ENCODE measurements at regions not wholly inside any gene's neighbourhood (a gene's known extent, or its start where the extent isn't known, plus 50 kb on each side); places are given as distances from the start of the nearest gene placed in this dataset.
"Not testable (repeated sequence)": the region's sequence is repeated elsewhere in the genome, so short reads cannot be mapped to it uniquely, and the experiment has no call there.

DNA sequence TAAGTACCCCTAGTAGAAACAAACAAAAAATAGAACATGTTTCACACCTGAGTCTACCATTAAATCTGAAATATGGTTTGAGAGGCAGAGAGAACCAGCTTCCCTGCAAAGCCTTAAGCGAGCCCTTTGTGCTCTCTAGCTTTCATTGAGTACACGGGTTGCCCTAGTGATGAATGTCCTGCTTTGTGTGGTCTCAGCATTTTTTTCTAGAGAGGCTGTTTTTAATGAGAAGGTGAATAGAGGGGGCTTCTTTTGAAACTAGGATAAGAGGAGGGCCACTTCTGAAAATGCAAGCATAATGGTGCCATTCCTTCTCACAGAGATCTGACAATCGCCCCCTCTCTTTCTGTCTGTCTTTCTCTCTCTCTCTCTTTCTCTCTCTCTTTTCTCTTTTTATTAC is 131.3 kb downstream of the MACIR start:
- no peak for DNase-seq (ENCODE audit: low spot score)
- WGBS, result 48% methylated on average over 3 of the region's 3 CpGs

DNA sequence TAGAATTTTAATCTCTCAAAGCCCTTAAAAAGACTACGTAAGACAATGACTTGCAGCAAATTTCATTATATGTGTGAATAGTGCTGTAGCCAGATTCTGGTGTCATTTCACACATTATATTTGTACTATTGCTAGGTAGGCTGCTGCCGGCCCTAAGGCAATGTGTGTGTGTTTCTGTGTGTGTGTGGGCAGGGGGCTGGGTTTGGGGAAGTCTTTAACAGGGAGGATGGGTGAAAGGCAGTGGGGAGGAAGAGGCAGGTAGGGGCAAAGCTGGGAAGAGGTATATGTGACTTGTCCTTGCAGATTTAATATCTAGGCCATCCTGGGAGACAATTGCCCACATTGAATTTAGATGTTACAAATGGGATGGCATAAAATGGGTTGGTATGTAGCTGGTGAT is 130.8 kb downstream of the MACIR start:
- H3K4me1 ChIP-seq (replicated peaks), result no peaks in the 10 kb centered on the region
- no peak overlapping the region for H3K4me3 ChIP-seq
- TF ChIP-seq POLR2A (IDR thresholded peaks at IDR 0.05) (no peak), POLR2AphosphoS5 (IDR thresholded peaks at IDR 0.05) (no peak)
- TF ChIP-seq, protein P1, sequence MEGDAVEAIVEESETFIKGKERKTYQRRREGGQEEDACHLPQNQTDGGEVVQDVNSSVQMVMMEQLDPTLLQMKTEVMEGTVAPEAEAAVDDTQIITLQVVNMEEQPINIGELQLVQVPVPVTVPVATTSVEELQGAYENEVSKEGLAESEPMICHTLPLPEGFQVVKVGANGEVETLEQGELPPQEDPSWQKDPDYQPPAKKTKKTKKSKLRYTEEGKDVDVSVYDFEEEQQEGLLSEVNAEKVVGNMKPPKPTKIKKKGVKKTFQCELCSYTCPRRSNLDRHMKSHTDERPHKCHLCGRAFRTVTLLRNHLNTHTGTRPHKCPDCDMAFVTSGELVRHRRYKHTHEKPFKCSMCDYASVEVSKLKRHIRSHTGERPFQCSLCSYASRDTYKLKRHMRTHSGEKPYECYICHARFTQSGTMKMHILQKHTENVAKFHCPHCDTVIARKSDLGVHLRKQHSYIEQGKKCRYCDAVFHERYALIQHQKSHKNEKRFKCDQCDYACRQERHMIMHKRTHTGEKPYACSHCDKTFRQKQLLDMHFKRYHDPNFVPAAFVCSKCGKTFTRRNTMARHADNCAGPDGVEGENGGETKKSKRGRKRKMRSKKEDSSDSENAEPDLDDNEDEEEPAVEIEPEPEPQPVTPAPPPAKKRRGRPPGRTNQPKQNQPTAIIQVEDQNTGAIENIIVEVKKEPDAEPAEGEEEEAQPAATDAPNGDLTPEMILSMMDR (IDR thresholded peaks at IDR 0.05), result no peak
- no peak overlapping the region for H3K27ac ChIP-seq
- no peaks in the 10 kb centered on the region for H3K27me3 ChIP-seq (replicated peaks; ENCODE audit: insufficient read depth)
- no peak for DNase-seq (ENCODE audit: low spot score)
- intact Hi-C loops (cut with DNase I), result no loop called here
- H3K36me3 ChIP-seq, result no peaks in the 10 kb centered on the region
- 51% methylated on average over 2 of the region's 2 CpGs for WGBS
- no peaks in the 10 kb centered on the region for H3K9me3 ChIP-seq

More for the DNA sequence above, 131.3 kb downstream of the MACIR start:
- no peaks in the 10 kb centered on the region for H3K4me1 ChIP-seq (replicated peaks)
- intact Hi-C loops (cut with DNase I), result no loop called here
- H3K4me3 ChIP-seq, result no peak overlapping the region
- TF ChIP-seq POLR2A (IDR thresholded peaks at IDR 0.05), result no peak
- no peak for TF ChIP-seq POLR2AphosphoS5 (IDR thresholded peaks at IDR 0.05)
- TF ChIP-seq, protein P1 (IDR thresholded peaks at IDR 0.05), result no peak
- H3K36me3 ChIP-seq, result no peaks in the 10 kb centered on the region
- no peaks in the 10 kb centered on the region for H3K9me3 ChIP-seq
- no peak overlapping the region for H3K27ac ChIP-seq
- no peaks in the 10 kb centered on the region for H3K27me3 ChIP-seq (replicated peaks; ENCODE audit: insufficient read depth)

DNA sequence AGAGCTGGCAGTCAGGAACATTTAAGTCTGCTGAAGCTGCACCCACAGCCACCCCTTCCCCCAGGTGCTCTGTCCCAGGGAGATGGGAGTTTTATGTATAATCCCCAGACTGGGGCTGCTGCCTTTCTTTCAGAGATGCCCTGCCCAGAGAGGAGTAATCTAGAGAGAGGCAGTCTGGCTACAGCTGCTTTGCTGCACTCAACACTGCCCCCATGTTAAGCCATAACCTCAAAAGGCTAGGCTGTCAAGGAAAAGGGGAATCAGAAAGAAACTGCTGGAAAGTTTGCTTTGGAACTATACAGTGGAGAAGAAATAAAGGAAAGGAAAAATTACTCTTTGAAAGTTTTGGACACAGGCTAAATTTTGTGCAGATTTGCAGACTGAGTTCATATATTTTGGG is 127.2 kb downstream of the MACIR start:
- Histone ChIP-seq H3K27me3 (replicated peaks; ENCODE audit: insufficient read depth) (no peaks in the 10 kb centered on the region), H3K4me1 (replicated peaks) (no peaks in the 10 kb centered on the region), H3K27ac (no peak overlapping the region), H3K36me3 (no peaks in the 10 kb centered on the region), H3K9me3 (no peaks in the 10 kb centered on the region), H3K4me3 (no peak overlapping the region)
- TF ChIP-seq POLR2AphosphoS5 (IDR thresholded peaks at IDR 0.05), result no peak
- no peak for TF ChIP-seq POLR2A (IDR thresholded peaks at IDR 0.05)
- TF ChIP-seq, protein P1 (IDR thresholded peaks at IDR 0.05), result no peak
- DNase-seq (ENCODE audit: low spot score), result no peak
- intact Hi-C loops (cut with DNase I), result no loop called here

DNA sequence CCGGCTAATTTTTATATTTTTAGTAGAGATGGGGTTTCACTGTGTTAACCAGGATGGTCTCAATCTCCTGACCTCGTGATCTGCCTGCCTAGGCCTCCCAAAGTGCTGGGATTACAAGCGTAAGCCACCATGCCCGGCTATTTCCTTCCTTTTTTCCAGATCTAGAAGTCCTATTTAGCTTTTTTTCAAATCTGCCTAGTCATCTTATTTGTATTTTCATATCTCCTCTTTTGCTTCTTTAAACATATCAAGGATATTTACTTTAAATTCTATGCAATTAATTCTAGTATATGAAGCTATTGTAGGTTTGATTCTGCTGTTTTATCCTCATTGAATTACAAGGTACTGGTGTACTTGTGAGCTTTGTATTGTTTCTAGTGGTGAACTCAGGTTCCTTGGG is 119.1 kb downstream of the MACIR start:
- DNase-seq (ENCODE audit: low spot score); intact Hi-C loops (cut with DNase I); H3K27ac ChIP-seq; H3K4me1 ChIP-seq (replicated peaks); H3K9me3 ChIP-seq; H3K4me3 ChIP-seq; H3K36me3 ChIP-seq; H3K27me3 ChIP-seq (replicated peaks; ENCODE audit: insufficient read depth): not testable (repeated sequence)
- 88% methylated on average over 4 of the region's 4 CpGs for WGBS

DNA sequence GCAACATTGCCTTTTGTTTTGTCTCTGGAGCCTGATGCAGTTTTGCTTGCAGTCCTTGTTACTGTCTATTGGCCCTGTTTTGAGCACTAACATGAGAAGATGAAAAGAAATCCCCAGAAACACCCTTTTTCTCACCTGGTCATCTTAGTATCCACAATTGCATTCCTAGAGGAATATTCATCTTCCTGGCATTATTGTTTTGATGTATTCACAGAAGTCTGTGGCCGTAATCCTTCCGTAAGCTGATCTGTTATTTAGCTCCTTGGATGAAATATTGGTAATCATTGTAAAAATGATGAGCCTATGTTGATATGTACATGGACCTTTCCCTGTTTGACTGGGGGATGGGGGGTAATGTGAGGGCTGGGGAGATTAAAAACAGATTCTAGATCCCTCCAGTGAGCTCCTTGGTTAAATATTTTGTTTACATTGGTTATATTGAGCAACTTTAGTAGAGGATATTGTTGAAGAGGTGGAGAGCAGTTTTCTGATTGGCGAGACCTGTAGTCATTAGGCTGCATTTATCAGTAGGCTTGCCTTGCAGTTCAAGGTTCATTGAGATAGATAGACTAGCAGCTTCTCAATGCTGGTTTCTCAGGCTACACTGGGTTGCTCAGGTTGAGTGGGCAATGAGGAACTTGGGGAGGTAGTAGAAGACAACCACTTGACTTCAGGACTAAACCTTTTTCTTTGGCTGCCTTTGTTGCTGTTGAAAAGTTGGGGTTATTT is 117.5 kb downstream of the MACIR start:
- intact Hi-C loops (cut with DNase I), result no loop called here
- Histone ChIP-seq H3K27ac (no peak overlapping the region), H3K27me3 (replicated peaks; ENCODE audit: insufficient read depth) (no peaks in the 10 kb centered on the region), H3K4me3 (no peak overlapping the region), H3K4me1 (replicated peaks) (no peaks in the 10 kb centered on the region), H3K9me3 (no peaks in the 10 kb centered on the region), H3K36me3 (no peaks in the 10 kb centered on the region)
- WGBS, result 97% methylated on average over 3 of the region's 3 CpGs
- DNase-seq (ENCODE audit: low spot score), result no peak
- TF ChIP-seq POLR2AphosphoS5 (IDR thresholded peaks at IDR 0.05) (no peak), POLR2A (IDR thresholded peaks at IDR 0.05) (no peak)
- TF ChIP-seq, protein P1 (IDR thresholded peaks at IDR 0.05), result no peak

All from prostate gland (tissue), 2 donors.